ENCODE measurements at regions not wholly inside any gene's neighbourhood (a gene's known extent, or its start where the extent isn't known, plus 50 kb on each side); places are given as distances from the start of the nearest gene placed in this dataset.

- no peak overlapping the region for H3K4me3 ChIP-seq (ENCODE audit: control extremely low read depth in 1 of 5, extremely low read depth in 1 of 5, insufficient read depth in 1 of 5, low read depth in 2 of 5, low read length in 4 of 5)
- H3K9ac ChIP-seq (ENCODE audit: low read length): no peak overlapping the region
- no peak for DNase-seq
- no peak overlapping the region for H2AFZ ChIP-seq (ENCODE audit: insufficient read depth, low read depth, low read length, poor library complexity, severe bottlenecking)
- no peak overlapping the region for H3K4me2 ChIP-seq (replicated peaks; ENCODE audit: low read depth, low read length, poor library complexity, severe bottlenecking)
- no peak for ATAC-seq (ENCODE audit: low read depth)
- H3K27ac ChIP-seq (ENCODE audit: low read length in 2 of 2): no peak overlapping the region
- Mint-ChIP-seq H3K9me3 (ENCODE audit: insufficient read depth) (peaks cover 3% of the 10 kb centered on the region), H3K27me3 (no peaks in the 10 kb centered on the region), H3K4me1 (no peaks in the 10 kb centered on the region), H3K27ac (no peak overlapping the region), H3K4me3 (no peak overlapping the region)
- H3K27me3 ChIP-seq (replicated peaks in 1 of 4; ENCODE audit: control extremely low read depth in 1 of 4, control insufficient read depth in 3 of 4, insufficient read depth in 4 of 4, low read length in 3 of 4): no peaks in the 10 kb centered on the region
- H3K79me2 ChIP-seq (ENCODE audit: control insufficient read depth, insufficient read depth, low read length): no peaks in the 10 kb centered on the region
- POLR2A ChIA-PET: no interaction called here
- intact Hi-C loops (cut with micrococcal nuclease): no loop called here
- H3K9me3 ChIP-seq (ENCODE audit: control extremely low read depth in 1 of 3, control insufficient read depth in 2 of 3, insufficient read depth in 1 of 3, low read length in 2 of 3): peaks cover 0 to 4% (median 0%) of the 10 kb centered on the region in 3 donors
- TF ChIP-seq CTCF (IDR thresholded peaks at IDR 0.05) (no peak), EZH2 (IDR thresholded peaks at IDR 0.05; ENCODE audit: borderline replicate concordance, insufficient read depth, low read depth, low read length, poor library complexity, severe bottlenecking) (no peak)
- CTCF ChIA-PET: no interaction called here
- no peaks in the 10 kb centered on the region for H4K20me1 ChIP-seq (ENCODE audit: control insufficient read depth, insufficient read depth, low read length, poor library complexity, severe bottlenecking)
- H3K4me1 ChIP-seq (ENCODE audit: control insufficient read depth in 2 of 2, insufficient read depth in 2 of 2, low read length in 2 of 2): no peaks in the 10 kb centered on the region
- H3K36me3 ChIP-seq (replicated peaks in 1 of 2; ENCODE audit: control extremely low read depth in 1 of 2, control insufficient read depth in 1 of 2, extremely low read depth in 1 of 2, insufficient read depth in 2 of 2, low read length in 1 of 2): no peaks in the 10 kb centered on the region
Observed at GRCh38 chr10:64173826-64174225, 652.6 kb downstream of the REEP3 start.

- no peak for TF ChIP-seq CTCF (IDR thresholded peaks at IDR 0.05)
- TF ChIP-seq EZH2 (IDR thresholded peaks at IDR 0.05; ENCODE audit: borderline replicate concordance, insufficient read depth, low read depth, low read length, poor library complexity, severe bottlenecking): no peak
- Mint-ChIP-seq H3K4me3 (no peak overlapping the region), H3K9me3 (ENCODE audit: insufficient read depth) (peaks cover 2% of the 10 kb centered on the region), H3K27ac (no peak overlapping the region), H3K27me3 (no peaks in the 10 kb centered on the region), H3K4me1 (no peaks in the 10 kb centered on the region)
- WGBS (ENCODE audit: insufficient coverage): 88% methylated on average over 7 of the region's 9 CpGs
- Histone ChIP-seq H3K9ac (ENCODE audit: low read length) (no peak overlapping the region), H3K4me1 (ENCODE audit: control insufficient read depth in 2 of 2, insufficient read depth in 2 of 2, low read length in 2 of 2) (no peaks in the 10 kb centered on the region), H2AFZ (ENCODE audit: insufficient read depth, low read depth, low read length, poor library complexity, severe bottlenecking) (no peak overlapping the region), H3K9me3 (ENCODE audit: control extremely low read depth in 1 of 3, control insufficient read depth in 2 of 3, insufficient read depth in 1 of 3, low read length in 2 of 3) (peaks cover 0 to 4% (median 0%) of the 10 kb centered on the region in 3 donors), H3K4me3 (ENCODE audit: control extremely low read depth in 1 of 5, extremely low read depth in 1 of 5, insufficient read depth in 1 of 5, low read depth in 2 of 5, low read length in 4 of 5) (no peak overlapping the region), H3K36me3 (replicated peaks in 1 of 2; ENCODE audit: control extremely low read depth in 1 of 2, control insufficient read depth in 1 of 2, extremely low read depth in 1 of 2, insufficient read depth in 2 of 2, low read length in 1 of 2) (no peaks in the 10 kb centered on the region), H3K4me2 (replicated peaks; ENCODE audit: low read depth, low read length, poor library complexity, severe bottlenecking) (no peak overlapping the region), H3K27ac (ENCODE audit: low read length in 2 of 2) (no peak overlapping the region), H3K79me2 (ENCODE audit: control insufficient read depth, insufficient read depth, low read length) (no peaks in the 10 kb centered on the region), H3K27me3 (replicated peaks in 1 of 4; ENCODE audit: control extremely low read depth in 1 of 4, control insufficient read depth in 3 of 4, insufficient read depth in 4 of 4, low read length in 3 of 4) (no peaks in the 10 kb centered on the region), H4K20me1 (ENCODE audit: control insufficient read depth, insufficient read depth, low read length, poor library complexity, severe bottlenecking) (no peaks in the 10 kb centered on the region)
- intact Hi-C loops (cut with micrococcal nuclease): no loop called here
- no peak for ATAC-seq (ENCODE audit: low read depth)
- ChIA-PET POLR2A (no interaction called here), CTCF (no interaction called here)
- no peak for DNase-seq
Observed at GRCh38 chr10:64174666-64175255, 653.6 kb downstream of the REEP3 start.

Data from B cell (primary cell).